Ovary (tissue), 3 donors: ENCODE measurements at regions not wholly inside any gene's neighbourhood (a gene's known extent, or its start where the extent isn't known, plus 50 kb on each side); places are given as distances from the start of the nearest gene placed in this dataset.
"Not testable (repeated sequence)": the region's sequence is repeated elsewhere in the genome, so short reads cannot be mapped to it uniquely, and the experiment has no call there.

Source experiments
- CTCF ChIP-seq, 3 donors: fragments of 450-650 bp in 2 of 3; fragments of 200-600 bp in 1 of 3; IDR thresholded peaks; one replicate each; pipeline versions ENCODE4 v1.5.1 to v1.8.0; 2016 to 2022; ENCODE audit warnings: antibody characterized with exemption in 3 of 3, mild to moderate bottlenecking in 1 of 3
- POLR2A ChIP-seq: fragments of 450-650 bp; IDR thresholded peaks from one replicate; pipeline ENCODE4 v1.6.1; 2017; ENCODE audit warnings: antibody characterized with exemption, mild to moderate bottlenecking, moderate library complexity
- donor health status: DM: no; HTN: no; CAD: no.

- TF ChIP-seq POLR2A; CTCF (IDR thresholded peaks at IDR 0.05): not testable (repeated sequence)
Observed at GRCh38 chr4:22620144-22620543, 72.6 kb upstream of the GBA3 start.
